ENCODE measurements at regions not wholly inside any gene's neighbourhood (a gene's known extent, or its start where the extent isn't known, plus 50 kb on each side); places are given as distances from the start of the nearest gene placed in this dataset.

DNA sequence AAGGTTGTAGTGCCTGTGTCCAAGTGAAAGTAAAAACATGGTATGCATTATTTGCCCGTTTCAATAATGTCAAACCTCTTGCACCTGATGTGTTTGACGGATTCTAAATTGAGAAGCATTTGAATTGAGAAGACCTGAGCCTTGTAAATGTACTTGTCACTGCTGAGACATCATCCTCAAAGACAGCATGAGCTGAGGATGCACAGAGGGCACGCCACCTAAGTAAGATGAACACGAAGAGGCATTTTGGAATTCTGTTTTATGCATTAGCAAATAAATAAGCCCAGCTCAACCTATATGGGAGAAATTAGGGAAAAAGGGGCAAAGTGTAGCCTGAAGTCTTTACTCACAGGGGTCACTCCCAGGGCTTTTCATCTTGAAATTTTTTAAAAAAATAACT lies 73.8 kb upstream of the SORCS1 start:
- no peak for ATAC-seq

DNA sequence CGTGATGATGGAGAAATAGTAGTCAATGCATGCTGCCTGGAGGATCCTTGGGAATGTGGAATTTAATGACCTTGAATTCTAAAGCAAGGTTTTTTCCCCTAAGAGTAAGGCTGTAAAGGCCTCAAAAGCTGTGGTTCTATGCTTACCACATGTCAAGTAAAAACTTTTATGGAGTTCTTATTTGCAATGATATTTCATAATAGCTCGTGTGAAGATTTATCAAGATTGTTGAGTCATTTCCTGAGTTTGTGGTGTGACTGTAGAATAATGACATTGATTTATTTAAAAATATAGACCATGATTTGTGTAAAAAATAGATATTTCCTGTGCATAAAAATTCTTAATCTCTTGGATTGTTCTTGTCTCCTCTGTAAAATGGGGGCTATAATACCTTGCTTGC lies 67.5 kb upstream of the SORCS1 start:
- no peak for ATAC-seq

DNA sequence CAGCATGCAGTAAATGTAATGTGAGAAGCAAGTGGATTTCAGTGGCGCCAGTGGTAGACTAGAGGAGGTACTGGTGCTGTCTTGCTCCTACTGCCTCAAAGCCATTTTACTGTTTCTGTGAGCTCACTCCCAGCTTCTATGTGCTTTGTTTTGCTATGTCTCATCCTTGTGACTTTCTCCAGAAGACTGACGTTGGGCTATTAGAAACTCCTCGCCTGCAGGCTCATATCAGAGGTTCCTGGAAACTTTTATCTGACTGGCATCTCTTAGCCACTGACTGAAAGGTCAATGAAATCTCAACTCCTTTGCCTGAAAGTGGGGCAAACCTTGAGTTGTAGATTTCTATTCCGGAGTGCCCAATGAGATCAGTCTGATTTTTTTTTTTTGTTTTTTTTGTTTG lies 66.4 kb upstream of the SORCS1 start:
- no peak for ATAC-seq

- no peak for ATAC-seq
Measured at GRCh38 chr10:107215681-107216080, 51.2 kb upstream of the SORCS1 start.
